ENCODE measurements at regions not wholly inside any gene's neighbourhood (a gene's known extent, or its start where the extent isn't known, plus 50 kb on each side); places are given as distances from the start of the nearest gene placed in this dataset.

DNA sequence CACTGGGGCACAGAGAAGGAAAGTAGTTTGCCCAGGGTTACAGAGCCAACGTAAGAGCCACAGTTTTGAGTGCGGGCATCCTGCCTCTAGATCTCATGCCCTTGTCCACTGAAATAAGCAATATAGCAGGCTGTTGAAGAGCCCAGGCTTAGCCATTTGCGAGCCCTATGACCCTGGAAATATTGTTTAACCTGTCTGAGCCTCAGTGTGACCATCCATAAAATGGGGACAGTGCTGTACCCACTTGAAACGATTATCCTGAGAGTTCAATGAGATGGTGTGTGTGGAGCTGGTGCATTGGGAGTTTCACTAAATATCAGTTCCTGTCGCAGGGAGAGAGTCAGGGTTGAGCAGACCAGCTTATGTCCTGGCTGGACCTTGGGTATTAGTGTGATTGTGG, 173.1 kb upstream of the KCNG1 start:
- Histone ChIP-seq H4K20me1 (ENCODE audit: control insufficient read depth, extremely low read depth, insufficient read depth, low read length) (no peaks in the 10 kb centered on the region), H3K79me2 (ENCODE audit: control insufficient read depth, insufficient read depth, low read length) (no peaks in the 10 kb centered on the region), H3K9ac (ENCODE audit: insufficient read depth, low read length) (no peak overlapping the region), H3K4me2 (ENCODE audit: extremely low read depth, insufficient read depth, low read length) (no peak overlapping the region), H3K36me3 (ENCODE audit: control insufficient read depth, insufficient read depth, low read length) (no peaks in the 10 kb centered on the region), H3K9me3 (ENCODE audit: control insufficient read depth, insufficient read depth, low read depth, low read length) (no peaks in the 10 kb centered on the region), H3K27me3 (ENCODE audit: control insufficient read depth, insufficient read depth, low read length) (no peaks in the 10 kb centered on the region), H3K27ac (ENCODE audit: insufficient read depth, low read length) (no peak overlapping the region), H2AFZ (ENCODE audit: low read length) (no peak overlapping the region), H3K4me3 (replicated peaks in 1 of 4; ENCODE audit: control extremely low read depth in 1 of 4, insufficient read depth in 1 of 4, low read depth in 3 of 4, low read length in 4 of 4) (no peak overlapping the region), H3K4me1 (ENCODE audit: control insufficient read depth, extremely low read depth, insufficient read depth, low read length) (no peaks in the 10 kb centered on the region)
- no peak for DNase-seq (ENCODE audit: low read depth in 2 of 2)
- no peak for TF ChIP-seq EZH2 (IDR thresholded peaks at IDR 0.05; ENCODE audit: low read length, missing control alignments)
- TF ChIP-seq, protein P1, sequence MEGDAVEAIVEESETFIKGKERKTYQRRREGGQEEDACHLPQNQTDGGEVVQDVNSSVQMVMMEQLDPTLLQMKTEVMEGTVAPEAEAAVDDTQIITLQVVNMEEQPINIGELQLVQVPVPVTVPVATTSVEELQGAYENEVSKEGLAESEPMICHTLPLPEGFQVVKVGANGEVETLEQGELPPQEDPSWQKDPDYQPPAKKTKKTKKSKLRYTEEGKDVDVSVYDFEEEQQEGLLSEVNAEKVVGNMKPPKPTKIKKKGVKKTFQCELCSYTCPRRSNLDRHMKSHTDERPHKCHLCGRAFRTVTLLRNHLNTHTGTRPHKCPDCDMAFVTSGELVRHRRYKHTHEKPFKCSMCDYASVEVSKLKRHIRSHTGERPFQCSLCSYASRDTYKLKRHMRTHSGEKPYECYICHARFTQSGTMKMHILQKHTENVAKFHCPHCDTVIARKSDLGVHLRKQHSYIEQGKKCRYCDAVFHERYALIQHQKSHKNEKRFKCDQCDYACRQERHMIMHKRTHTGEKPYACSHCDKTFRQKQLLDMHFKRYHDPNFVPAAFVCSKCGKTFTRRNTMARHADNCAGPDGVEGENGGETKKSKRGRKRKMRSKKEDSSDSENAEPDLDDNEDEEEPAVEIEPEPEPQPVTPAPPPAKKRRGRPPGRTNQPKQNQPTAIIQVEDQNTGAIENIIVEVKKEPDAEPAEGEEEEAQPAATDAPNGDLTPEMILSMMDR (conservative IDR thresholded peaks at IDR 0.05 in 1 of 2, IDR thresholded peaks at IDR 0.05 in 1 of 2; ENCODE audit: low read depth in 1 of 2, low read length in 2 of 2): no peak

DNA sequence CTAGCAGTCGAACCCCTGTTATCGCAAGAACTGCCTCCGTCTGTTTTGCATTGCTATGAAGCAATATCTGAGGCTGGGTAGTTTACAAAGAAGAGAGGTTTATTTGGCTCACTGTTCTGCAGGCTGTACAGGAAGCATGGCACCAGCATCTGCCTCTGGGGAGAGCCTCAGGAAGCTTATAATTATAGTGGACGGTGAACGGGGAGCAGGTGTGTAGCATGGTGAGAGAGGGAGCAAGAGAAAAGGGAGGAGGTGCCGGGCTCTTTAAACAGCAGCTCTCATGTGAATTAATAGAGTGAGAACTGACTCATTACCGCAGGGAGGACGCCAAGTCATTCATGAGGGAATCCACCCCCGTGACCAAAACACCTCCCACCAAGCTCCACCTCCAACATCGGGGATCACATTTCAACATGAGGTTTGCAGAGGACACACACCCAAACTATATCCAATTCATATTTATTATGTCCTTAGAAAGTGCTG, 172.6 kb upstream of the KCNG1 start:
- Histone ChIP-seq H3K9me3 (ENCODE audit: control insufficient read depth, insufficient read depth, low read depth, low read length) (no peaks in the 10 kb centered on the region), H3K27ac (ENCODE audit: insufficient read depth, low read length) (no peak overlapping the region), H3K79me2 (ENCODE audit: control insufficient read depth, insufficient read depth, low read length) (no peaks in the 10 kb centered on the region), H3K4me2 (ENCODE audit: extremely low read depth, insufficient read depth, low read length) (no peak overlapping the region), H3K9ac (ENCODE audit: insufficient read depth, low read length) (no peak overlapping the region), H3K4me3 (replicated peaks in 1 of 4; ENCODE audit: control extremely low read depth in 1 of 4, insufficient read depth in 1 of 4, low read depth in 3 of 4, low read length in 4 of 4) (no peak overlapping the region), H4K20me1 (ENCODE audit: control insufficient read depth, extremely low read depth, insufficient read depth, low read length) (no peaks in the 10 kb centered on the region), H3K36me3 (ENCODE audit: control insufficient read depth, insufficient read depth, low read length) (no peaks in the 10 kb centered on the region), H3K27me3 (ENCODE audit: control insufficient read depth, insufficient read depth, low read length) (no peaks in the 10 kb centered on the region), H3K4me1 (ENCODE audit: control insufficient read depth, extremely low read depth, insufficient read depth, low read length) (no peaks in the 10 kb centered on the region), H2AFZ (ENCODE audit: low read length) (no peak overlapping the region)
- peak; percentile 89 to 90 for DNase-seq (ENCODE audit: low read depth in 2 of 2)
- TF ChIP-seq EZH2 (IDR thresholded peaks at IDR 0.05; ENCODE audit: low read length, missing control alignments): no peak
- TF ChIP-seq, protein P1 (conservative IDR thresholded peaks at IDR 0.05 in 1 of 2, IDR thresholded peaks at IDR 0.05 in 1 of 2; ENCODE audit: low read depth in 1 of 2, low read length in 2 of 2): no peak

DNA sequence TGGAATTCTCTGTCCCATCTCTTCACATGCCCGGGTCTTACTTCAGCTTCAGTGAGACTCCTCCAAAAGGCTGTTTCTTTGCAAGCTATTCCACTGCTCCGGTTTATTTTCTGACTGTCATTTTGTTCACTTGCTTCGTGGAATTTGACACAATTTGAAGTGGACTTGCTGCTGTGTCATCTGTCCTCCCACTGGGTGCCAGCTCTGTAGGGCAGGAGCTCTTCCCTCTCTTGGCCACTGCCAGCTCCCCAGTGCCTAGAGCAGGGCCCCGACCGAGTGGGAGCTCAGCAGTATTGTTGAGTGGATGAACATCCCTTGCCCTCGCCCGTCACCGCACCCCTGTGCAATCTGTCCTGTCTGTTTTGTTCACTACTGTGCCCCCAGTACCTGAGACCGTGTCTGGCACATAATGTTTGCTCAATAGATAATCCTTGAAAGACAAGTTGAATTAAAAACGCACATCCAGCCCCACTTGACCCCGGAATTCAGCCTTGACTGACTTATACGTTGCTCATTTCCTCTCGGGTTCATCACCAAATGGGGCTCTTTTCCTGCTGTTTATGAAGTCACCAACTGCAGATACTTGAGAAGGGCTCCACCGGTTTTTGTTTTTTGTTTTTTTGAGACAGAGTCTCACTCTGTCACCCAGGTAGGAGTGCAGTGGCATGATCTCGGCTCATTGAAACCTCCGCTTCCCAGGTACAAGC, 170.3 kb upstream of the KCNG1 start:
- Histone ChIP-seq H2AFZ (ENCODE audit: low read length) (no peak overlapping the region), H3K4me1 (ENCODE audit: control insufficient read depth, extremely low read depth, insufficient read depth, low read length) (no peaks in the 10 kb centered on the region), H3K4me3 (replicated peaks in 1 of 4; ENCODE audit: control extremely low read depth in 1 of 4, insufficient read depth in 1 of 4, low read depth in 3 of 4, low read length in 4 of 4) (no peak overlapping the region), H3K4me2 (ENCODE audit: extremely low read depth, insufficient read depth, low read length) (no peak overlapping the region), H3K9ac (ENCODE audit: insufficient read depth, low read length) (no peak overlapping the region), H3K27me3 (ENCODE audit: control insufficient read depth, insufficient read depth, low read length) (no peaks in the 10 kb centered on the region), H3K27ac (ENCODE audit: insufficient read depth, low read length) (no peak overlapping the region), H4K20me1 (ENCODE audit: control insufficient read depth, extremely low read depth, insufficient read depth, low read length) (no peaks in the 10 kb centered on the region), H3K79me2 (ENCODE audit: control insufficient read depth, insufficient read depth, low read length) (no peaks in the 10 kb centered on the region), H3K36me3 (ENCODE audit: control insufficient read depth, insufficient read depth, low read length) (no peaks in the 10 kb centered on the region), H3K9me3 (ENCODE audit: control insufficient read depth, insufficient read depth, low read depth, low read length) (no peaks in the 10 kb centered on the region)
- DNase-seq (ENCODE audit: low read depth in 2 of 2): peak in 1 of 2 donors; percentile 56
- TF ChIP-seq, protein P1 (conservative IDR thresholded peaks at IDR 0.05 in 1 of 2, IDR thresholded peaks at IDR 0.05 in 1 of 2; ENCODE audit: low read depth in 1 of 2, low read length in 2 of 2): no peak
- TF ChIP-seq EZH2 (IDR thresholded peaks at IDR 0.05; ENCODE audit: low read length, missing control alignments): no peak

All from fibroblast of lung (primary cell).